ENCODE measurements at regions not wholly inside any gene's neighbourhood (a gene's known extent, or its start where the extent isn't known, plus 50 kb on each side); places are given as distances from the start of the nearest gene placed in this dataset.

GRCh38 chr2:8494589-8494988 lies 187.3 kb upstream of the ID2 start:
- Histone ChIP-seq H3K4me3 (ENCODE audit: low read length) (no peak overlapping the region), H3K27me3 (ENCODE audit: control insufficient read depth, low read length) (no peaks in the 10 kb centered on the region), H3K79me2 (ENCODE audit: control insufficient read depth, low read length) (no peaks in the 10 kb centered on the region), H3F3A (ENCODE audit: control insufficient read depth, insufficient read depth) (peaks cover 5% of the 10 kb centered on the region; the same call in 1 of the 2 replicates), H3K36me3 (ENCODE audit: control insufficient read depth, low read length) (no peaks in the 10 kb centered on the region), H3K9me2 (replicated peaks; ENCODE audit: control insufficient read depth, low read length) (no peaks in the 10 kb centered on the region), H3K4me2 (ENCODE audit: low read length) (no peak overlapping the region), H3K4me1 (ENCODE audit: control insufficient read depth, low read length) (no peaks in the 10 kb centered on the region), H3K27ac (ENCODE audit: low read depth, low read length) (no peak overlapping the region), H4K20me1 (ENCODE audit: control insufficient read depth, insufficient read depth, low read depth, low read length) (no peaks in the 10 kb centered on the region), H3K9me3 (ENCODE audit: control insufficient read depth, insufficient read depth, low read length) (no peaks in the 10 kb centered on the region)
- TF ChIP-seq, protein P1, sequence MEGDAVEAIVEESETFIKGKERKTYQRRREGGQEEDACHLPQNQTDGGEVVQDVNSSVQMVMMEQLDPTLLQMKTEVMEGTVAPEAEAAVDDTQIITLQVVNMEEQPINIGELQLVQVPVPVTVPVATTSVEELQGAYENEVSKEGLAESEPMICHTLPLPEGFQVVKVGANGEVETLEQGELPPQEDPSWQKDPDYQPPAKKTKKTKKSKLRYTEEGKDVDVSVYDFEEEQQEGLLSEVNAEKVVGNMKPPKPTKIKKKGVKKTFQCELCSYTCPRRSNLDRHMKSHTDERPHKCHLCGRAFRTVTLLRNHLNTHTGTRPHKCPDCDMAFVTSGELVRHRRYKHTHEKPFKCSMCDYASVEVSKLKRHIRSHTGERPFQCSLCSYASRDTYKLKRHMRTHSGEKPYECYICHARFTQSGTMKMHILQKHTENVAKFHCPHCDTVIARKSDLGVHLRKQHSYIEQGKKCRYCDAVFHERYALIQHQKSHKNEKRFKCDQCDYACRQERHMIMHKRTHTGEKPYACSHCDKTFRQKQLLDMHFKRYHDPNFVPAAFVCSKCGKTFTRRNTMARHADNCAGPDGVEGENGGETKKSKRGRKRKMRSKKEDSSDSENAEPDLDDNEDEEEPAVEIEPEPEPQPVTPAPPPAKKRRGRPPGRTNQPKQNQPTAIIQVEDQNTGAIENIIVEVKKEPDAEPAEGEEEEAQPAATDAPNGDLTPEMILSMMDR (IDR thresholded peaks at IDR 0.05; ENCODE audit: low read depth, low read length, poor library complexity, severe bottlenecking) = no peak
- TF ChIP-seq EZH2phosphoT487 (IDR thresholded peaks at IDR 0.05; ENCODE audit: borderline replicate concordance, low read length) = no peak

DNA sequence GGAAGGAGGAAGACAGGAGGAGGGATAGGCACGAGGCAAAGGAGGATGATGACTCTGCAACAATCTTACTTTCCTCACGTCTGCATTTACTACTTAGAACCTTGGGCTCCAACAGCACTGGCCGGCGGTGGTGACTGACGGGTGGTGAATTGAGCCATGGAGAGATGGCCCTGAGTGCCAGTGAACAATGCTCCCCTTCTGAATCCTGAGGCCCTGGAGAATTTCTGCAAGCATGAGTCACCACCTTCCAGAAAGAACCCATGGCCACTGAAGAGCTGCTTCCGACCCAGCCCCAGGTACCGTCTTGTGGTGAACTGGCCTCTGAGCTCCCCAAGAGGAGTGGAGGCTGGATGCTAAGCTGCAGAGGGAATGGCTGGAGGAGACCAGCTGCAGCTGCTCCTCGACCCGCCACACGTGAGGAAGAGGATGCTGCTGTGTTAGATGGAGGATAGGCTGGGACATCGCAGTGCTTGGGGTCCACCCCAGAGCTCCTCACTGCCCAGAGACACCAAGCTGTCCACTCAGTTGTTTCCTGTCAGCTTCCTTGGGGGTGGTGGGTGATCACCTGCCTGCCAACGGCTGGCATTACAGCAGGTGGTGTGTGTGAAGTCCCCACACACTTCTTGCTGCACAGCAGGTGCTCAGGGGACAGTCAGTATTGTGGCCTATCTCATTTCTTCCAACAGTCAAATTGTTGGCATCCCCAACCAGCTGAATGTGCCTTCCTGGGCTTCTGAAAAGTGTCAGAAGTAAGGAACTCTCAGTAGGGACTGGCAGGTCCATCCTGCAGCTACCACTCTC lies 186.5 kb upstream of the ID2 start:
- Histone ChIP-seq H4K20me1 (ENCODE audit: control insufficient read depth, insufficient read depth, low read depth, low read length) (no peaks in the 10 kb centered on the region), H3K27ac (ENCODE audit: low read depth, low read length) (no peak overlapping the region), H3K4me2 (ENCODE audit: low read length) (no peak overlapping the region), H3F3A (ENCODE audit: control insufficient read depth, insufficient read depth) (peaks cover 5% of the 10 kb centered on the region; the same call in 1 of the 2 replicates), H3K79me2 (ENCODE audit: control insufficient read depth, low read length) (no peaks in the 10 kb centered on the region), H3K4me1 (ENCODE audit: control insufficient read depth, low read length) (no peaks in the 10 kb centered on the region), H3K27me3 (ENCODE audit: control insufficient read depth, low read length) (no peaks in the 10 kb centered on the region), H3K4me3 (ENCODE audit: low read length) (no peak overlapping the region), H3K9me2 (replicated peaks; ENCODE audit: control insufficient read depth, low read length) (no peaks in the 10 kb centered on the region), H3K9me3 (ENCODE audit: control insufficient read depth, insufficient read depth, low read length) (no peaks in the 10 kb centered on the region), H3K36me3 (ENCODE audit: control insufficient read depth, low read length) (no peaks in the 10 kb centered on the region)
- no peak for TF ChIP-seq EZH2phosphoT487 (IDR thresholded peaks at IDR 0.05; ENCODE audit: borderline replicate concordance, low read length)
- TF ChIP-seq, protein P1 (IDR thresholded peaks at IDR 0.05; ENCODE audit: low read depth, low read length, poor library complexity, severe bottlenecking) = no peak

- Histone ChIP-seq H3F3A (ENCODE audit: control insufficient read depth, insufficient read depth) (peaks cover under 1% of the 10 kb centered on the region; the same call in 1 of the 2 replicates), H3K9me3 (ENCODE audit: control insufficient read depth, insufficient read depth, low read length) (no peaks in the 10 kb centered on the region), H4K20me1 (ENCODE audit: control insufficient read depth, insufficient read depth, low read depth, low read length) (no peaks in the 10 kb centered on the region), H3K27ac (ENCODE audit: low read depth, low read length) (no peak overlapping the region), H3K4me3 (ENCODE audit: low read length) (no peak overlapping the region), H3K4me2 (ENCODE audit: low read length) (no peak overlapping the region), H3K9me2 (replicated peaks; ENCODE audit: control insufficient read depth, low read length) (no peaks in the 10 kb centered on the region), H3K27me3 (ENCODE audit: control insufficient read depth, low read length) (no peaks in the 10 kb centered on the region), H3K36me3 (ENCODE audit: control insufficient read depth, low read length) (no peaks in the 10 kb centered on the region), H3K4me1 (ENCODE audit: control insufficient read depth, low read length) (no peaks in the 10 kb centered on the region), H3K79me2 (ENCODE audit: control insufficient read depth, low read length) (no peaks in the 10 kb centered on the region)
- no peak for TF ChIP-seq EZH2phosphoT487 (IDR thresholded peaks at IDR 0.05; ENCODE audit: borderline replicate concordance, low read length)
- TF ChIP-seq, protein P1 (IDR thresholded peaks at IDR 0.05; ENCODE audit: low read depth, low read length, poor library complexity, severe bottlenecking) = no peak
Observed at GRCh38 chr2:8496079-8496478, 185.8 kb upstream of the ID2 start.

All from DOHH2 (cell line).